ENCODE measurements at regions not wholly inside any gene's neighbourhood (a gene's known extent, or its start where the extent isn't known, plus 50 kb on each side); places are given as distances from the start of the nearest gene placed in this dataset.

GRCh38 chr16:85399583-85400284, 213.4 kb upstream of the GSE1 start:
- DNase-seq (ENCODE audit: low read depth) = no peak

GRCh38 chr16:85400305-85401205, 212.6 kb upstream of the GSE1 start:
- DNase-seq (ENCODE audit: low read depth) = no peak

GRCh38 chr16:85401370-85401916, 211.7 kb upstream of the GSE1 start:
- no peak for DNase-seq (ENCODE audit: low read depth)

GRCh38 chr16:85401917-85402766, 211.0 kb upstream of the GSE1 start:
- no peak for DNase-seq (ENCODE audit: low read depth)

- peak; percentile 7 for DNase-seq (ENCODE audit: low read depth)
Observed at GRCh38 chr16:85402910-85403692, 210.0 kb upstream of the GSE1 start.

- no peak for DNase-seq (ENCODE audit: low read depth)
Observed at GRCh38 chr16:85403693-85404092, 209.4 kb upstream of the GSE1 start.

- DNase-seq (ENCODE audit: low read depth) = no peak
Observed at GRCh38 chr16:85412911-85413520, 200.1 kb upstream of the GSE1 start.

GRCh38 chr16:85413691-85414663, 199.1 kb upstream of the GSE1 start:
- DNase-seq (ENCODE audit: low read depth) = no peak

- no peak for DNase-seq (ENCODE audit: low read depth)
Observed at GRCh38 chr16:85415196-85416090, 197.7 kb upstream of the GSE1 start.

GRCh38 chr16:85416228-85417109, 196.7 kb upstream of the GSE1 start:
- DNase-seq (ENCODE audit: low read depth) = no peak

- DNase-seq (ENCODE audit: low read depth) = no peak
Observed at GRCh38 chr16:85417156-85417860, 195.8 kb upstream of the GSE1 start.

- DNase-seq (ENCODE audit: low read depth) = no peak
Observed at GRCh38 chr16:85418978-85419491, 194.1 kb upstream of the GSE1 start.

GRCh38 chr16:85419503-85420408, 193.4 kb upstream of the GSE1 start:
- no peak for DNase-seq (ENCODE audit: low read depth)

GRCh38 chr16:85420501-85421337, 192.4 kb upstream of the GSE1 start:
- DNase-seq (ENCODE audit: low read depth) = peak; percentile 29
